NCI-H748 (cell line): ENCODE measurements at regions not wholly inside any gene's neighbourhood (a gene's known extent, or its start where the extent isn't known, plus 50 kb on each side); places are given as distances from the start of the nearest gene placed in this dataset.
"Not testable (repeated sequence)": the region's sequence is repeated elsewhere in the genome, so short reads cannot be mapped to it uniquely, and the experiment has no call there.

ENCODE experiments used
- DNase-seq: peaks from one replicate; lab custom pipeline; 2025; ENCODE audit not compliant: unreplicated experiment; lab: John Stamatoyannopoulos, UW

DNA sequence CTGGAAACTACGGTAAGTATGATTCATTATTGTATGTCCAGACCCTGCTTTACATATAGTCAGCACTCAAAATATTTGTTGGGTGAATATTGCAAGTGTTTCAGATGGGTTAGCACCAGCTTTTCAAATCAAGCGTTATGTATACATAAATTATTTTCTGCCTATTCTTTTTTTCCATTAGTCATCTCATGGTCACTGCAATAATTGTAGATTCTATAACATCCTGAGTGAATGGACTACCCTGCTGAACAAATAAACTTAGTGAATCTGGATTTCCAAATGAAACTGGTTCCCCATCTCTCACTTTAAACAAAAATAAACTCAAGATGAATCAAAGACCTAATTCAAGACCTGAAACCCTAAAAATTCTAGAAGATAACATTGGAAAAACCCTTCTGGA is 152.3 kb downstream of the DIO2 start:
- no peak for DNase-seq

- no peak for DNase-seq
Observed at GRCh38 chr14:80056497-80056801, 154.9 kb downstream of the DIO2 start.

- DNase-seq, result peak; percentile 48
Observed at GRCh38 chr14:80055667-80056496, 155.4 kb downstream of the DIO2 start.

DNA sequence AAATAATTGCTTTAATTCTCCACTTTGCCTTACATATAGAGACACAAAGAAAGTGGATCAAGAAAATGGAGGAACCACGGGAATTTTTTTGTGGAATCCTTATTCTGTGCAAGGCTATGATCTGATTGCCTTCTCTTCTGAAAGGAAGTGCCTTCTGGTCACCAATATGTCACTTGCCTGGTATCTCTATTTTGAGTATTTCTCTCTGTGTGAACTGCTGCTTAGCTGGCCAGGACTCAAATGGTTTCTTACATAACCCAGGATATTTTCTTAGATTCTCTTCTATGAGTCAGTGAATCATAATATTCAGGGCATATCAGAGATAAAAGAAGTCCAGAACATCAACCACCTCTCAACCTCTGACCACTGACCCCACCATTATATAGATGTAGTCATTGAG is 156.1 kb downstream of the DIO2 start:
- no peak for DNase-seq

- DNase-seq, result no peak
Observed at GRCh38 chr14:80054020-80054419, 157.3 kb downstream of the DIO2 start.

DNA sequence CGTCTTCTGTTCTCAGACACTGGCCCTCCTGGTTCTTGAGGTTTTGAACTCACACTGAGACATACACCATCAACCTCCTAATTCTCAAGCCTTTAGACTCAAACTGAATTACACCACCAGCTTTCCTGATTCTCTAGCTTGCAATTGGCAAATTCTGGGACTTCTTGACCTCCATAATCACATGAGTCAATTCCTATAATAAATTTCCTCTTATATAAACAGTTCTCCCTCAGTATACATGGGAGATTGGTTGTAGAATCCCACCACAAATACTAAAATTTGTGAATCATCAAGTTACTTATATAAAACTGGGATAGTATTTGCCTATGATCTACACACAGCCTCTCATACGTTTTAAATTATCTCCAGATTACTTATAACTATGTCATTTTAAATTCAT is 162.2 kb downstream of the DIO2 start:
- DNase-seq, result no peak

DNA sequence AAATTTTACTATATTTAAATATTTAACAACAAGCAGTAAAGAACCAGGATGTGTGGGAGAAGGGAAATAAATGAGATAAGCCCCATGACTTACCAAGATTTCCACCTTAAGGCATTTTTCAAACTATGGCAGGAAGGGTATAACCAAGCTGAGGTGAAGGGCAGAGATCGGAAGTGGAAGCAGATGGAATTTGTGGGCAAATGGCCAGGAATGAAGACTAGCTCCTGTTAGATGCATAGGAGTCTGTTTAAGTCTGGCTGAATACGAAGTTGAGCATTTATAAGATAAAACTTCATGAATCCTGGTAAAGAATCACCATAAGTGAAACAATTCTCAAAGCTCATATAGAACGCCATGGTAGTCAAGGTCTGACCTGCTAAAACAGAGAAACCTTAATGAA is 163.5 kb downstream of the DIO2 start:
- no peak for DNase-seq

GRCh38 chr14:80037349-80037748 is 174.0 kb downstream of the DIO2 start:
- DNase-seq, result no peak

- DNase-seq, result no peak
Observed at GRCh38 chr14:80024417-80024816, 186.9 kb downstream of the DIO2 start.

DNA sequence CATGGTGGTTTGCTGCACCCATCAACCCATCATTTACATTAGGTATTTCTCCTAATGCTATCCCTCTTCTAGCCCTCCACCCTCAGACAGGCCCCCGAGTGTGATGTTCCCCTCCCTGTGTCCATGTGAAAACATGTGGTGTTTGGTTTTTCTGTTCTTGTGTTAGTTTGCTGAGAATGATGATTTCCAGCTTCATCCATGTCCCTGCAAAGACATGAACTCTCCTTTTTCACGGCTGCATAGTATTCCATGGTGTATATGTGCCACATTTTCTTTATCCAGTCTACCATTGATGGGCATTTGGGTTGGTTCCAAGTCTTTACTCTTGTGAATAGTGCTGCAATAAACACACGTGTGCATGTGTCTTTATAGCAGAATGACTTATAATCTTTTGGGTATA is 192.8 kb downstream of the DIO2 start:
- DNase-seq, result not testable (repeated sequence)

DNA sequence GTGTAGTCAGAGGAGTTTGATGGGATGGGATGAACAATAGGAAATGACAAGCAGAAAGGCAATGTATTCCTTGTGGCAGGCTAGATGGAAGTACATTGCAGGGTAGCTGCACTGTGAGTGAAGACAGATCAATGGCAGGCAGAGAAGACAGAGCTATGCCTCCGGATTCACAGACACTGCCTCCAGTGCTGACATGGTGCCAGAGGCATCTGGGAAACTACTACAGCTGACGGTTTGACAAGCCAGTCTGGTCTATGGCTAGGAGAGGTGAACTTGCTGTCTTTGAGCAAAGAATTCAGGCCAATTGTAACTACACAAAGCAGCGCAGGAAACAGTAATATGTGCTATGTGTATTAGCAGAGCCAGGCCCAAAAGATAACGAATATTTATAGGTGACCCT is 193.5 kb downstream of the DIO2 start:
- no peak for DNase-seq

DNA sequence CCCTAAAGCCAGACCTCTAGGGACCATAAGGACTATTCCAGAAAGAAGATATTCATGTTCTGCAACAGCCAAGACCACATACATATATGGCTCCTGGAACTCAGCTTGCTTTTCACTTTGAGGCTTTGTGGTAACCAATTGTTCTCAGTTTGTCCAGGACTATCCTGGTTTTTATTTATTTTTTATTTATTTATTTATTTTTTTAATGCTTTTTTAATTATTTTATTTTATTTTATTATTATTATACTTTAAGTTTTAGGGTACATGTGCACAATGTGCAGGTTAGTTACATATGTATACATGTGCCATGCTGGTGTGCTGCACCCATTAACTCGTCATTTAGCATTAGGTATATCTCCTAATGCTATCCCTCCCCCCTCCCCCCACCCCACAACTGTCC is 201.1 kb downstream of the DIO2 start:
- not testable (repeated sequence) for DNase-seq

- DNase-seq, result no peak
Observed at GRCh38 chr14:80005561-80005960, 205.7 kb downstream of the DIO2 start.

DNA sequence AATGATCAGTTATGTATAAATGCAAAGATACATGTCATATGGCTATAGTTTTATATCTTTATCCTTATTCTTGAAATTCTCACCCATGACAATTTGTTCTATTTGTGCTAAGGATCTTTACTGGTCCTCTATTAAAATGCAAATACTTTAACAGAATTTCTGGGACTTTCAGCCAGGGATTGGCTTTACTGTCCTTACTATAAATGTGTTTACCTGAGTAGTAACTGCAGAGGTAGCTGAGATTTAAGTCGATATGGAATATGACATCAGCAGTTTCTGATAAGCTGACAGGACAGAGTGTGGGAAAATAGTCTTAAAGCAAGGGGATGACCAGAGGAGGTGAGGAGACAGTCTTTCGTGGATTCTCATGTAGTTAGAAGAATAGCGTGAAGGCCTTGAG is 206.4 kb downstream of the DIO2 start:
- no peak for DNase-seq

DNA sequence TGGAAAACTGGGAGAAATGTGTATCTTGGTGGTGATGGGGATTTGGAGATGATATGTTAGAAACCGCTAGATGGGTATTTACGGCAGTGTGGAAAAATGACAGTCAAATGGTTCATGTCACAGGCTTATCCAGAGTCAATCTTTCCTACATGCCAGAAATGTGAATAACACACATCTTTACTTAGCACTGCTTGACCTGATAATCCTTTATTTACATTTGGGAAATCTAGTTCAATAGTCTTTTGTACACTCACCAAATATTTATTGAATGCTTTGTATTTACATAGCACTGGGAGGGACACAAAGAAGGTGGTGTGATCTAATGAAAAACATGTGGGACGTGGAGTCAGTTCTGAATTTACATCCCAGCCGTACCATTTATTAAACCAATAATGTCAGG is 208.2 kb downstream of the DIO2 start:
- DNase-seq, result peak; percentile 84

GRCh38 chr14:79997509-79998208 is 213.6 kb downstream of the DIO2 start:
- peak; percentile 18 for DNase-seq

GRCh38 chr14:79992407-79993198 is 218.7 kb downstream of the DIO2 start:
- DNase-seq, result no peak

DNA sequence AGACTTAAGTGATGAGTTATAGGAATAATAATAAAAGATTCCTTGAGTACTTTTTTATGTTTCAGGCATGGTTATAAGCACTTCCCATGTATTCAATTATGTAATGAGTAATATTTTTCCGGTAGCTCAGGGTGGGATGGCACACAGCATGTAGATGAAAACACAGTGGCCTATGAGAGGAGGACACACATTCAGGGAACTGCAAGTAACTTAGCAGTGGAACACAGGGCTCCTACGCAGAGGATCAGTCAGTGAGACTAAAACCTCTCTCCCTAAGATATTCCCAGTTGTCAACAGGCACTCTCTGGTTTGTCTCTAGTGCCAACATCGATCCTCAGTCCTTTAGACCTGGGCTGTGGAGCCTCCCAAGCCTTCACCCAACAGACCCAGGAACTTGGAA is 219.4 kb downstream of the DIO2 start:
- DNase-seq, result no peak

DNA sequence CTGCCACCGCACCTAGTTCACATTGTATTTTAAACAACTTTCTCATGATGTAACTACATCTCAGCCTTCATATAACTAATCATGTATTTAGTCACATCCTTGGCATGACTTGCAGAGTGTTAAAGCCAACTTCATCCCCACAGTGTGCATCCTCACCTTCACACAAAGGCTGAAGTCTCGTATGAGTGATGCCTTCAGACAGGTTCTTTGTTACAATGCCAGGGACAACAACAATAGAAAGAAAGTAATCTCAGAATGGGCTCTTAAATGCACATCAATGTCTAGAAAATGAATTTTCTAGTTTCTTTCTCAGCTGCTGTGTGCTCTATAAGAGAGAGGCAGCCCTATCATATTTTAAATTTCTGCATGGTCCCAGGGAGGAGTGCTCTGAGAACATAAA is 221.3 kb downstream of the DIO2 start:
- no peak for DNase-seq

DNA sequence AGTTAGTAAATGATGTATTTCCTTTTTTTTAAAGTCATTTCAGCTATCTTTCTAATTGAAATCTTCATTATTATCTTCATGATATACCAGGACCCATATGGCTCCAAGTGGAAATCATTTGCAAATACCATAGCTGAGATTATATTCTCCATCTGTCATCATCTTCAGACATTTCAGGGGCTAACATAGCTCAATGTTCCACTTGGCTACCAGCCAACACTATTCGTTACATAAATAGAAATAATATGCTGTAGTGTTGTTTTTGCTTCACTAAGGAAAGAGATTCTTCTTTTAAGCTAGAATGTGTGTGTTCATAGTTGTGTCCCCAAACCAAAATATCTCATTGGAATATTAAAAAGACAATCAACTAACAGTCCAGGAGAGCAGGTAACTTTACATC is 225.1 kb downstream of the DIO2 start:
- no peak for DNase-seq

DNA sequence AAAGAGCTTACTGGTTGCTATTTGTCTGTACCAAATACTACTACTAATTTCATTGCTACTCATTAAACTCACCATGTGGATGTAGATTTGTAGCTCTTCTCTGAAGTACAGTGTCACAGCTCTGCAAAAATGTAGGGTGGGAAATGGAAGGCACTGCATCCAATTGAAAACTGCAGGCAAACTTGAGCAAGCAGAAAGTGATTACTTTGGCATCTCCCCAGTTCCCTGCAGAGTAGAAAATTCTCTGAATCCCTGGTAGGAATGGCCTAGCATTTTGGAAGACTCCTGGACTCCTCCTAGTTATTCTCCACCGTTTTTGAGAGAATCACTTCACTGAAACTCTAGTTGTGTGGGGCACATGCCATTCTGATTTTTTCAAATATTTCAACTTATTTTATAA is 239.1 kb downstream of the DIO2 start:
- no peak for DNase-seq

DNA sequence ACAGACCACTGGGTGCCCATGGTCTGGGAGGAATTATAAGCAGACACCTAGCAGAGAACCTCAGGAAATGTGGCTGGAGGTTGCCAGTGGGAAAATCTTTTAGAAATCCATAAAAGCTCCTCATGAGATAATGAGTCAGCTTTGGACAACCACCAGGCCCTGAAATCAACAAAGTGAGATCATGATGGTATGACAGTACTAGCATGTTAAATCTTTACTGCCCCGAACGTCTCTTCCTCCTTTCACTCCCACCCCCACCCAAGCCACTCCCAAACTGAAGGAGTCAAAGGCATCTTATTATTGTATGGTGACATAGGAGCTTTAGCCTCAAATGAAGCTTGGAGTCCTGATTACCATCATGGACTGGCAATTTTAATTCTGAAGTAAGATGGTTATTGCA is 240.0 kb downstream of the DIO2 start:
- no peak for DNase-seq
